AG20443 (cell line): ENCODE measurements at regions not wholly inside any gene's neighbourhood (a gene's known extent, or its start where the extent isn't known, plus 50 kb on each side); places are given as distances from the start of the nearest gene placed in this dataset.
A peak's percentile ranks its signal among the peaks of the same experiment; 100 is the strongest.

Source experiments
- DNase-seq: peaks from one replicate; pipeline ENCODE4 v3.0.0; 2012; ENCODE audit warnings: low spot score, mixed read lengths

- peak; percentile 11 for DNase-seq
Observed at GRCh38 chr4:57490520-57491255, 380.5 kb upstream of the IGFBP7 start.

GRCh38 chr4:57488366-57489162 is 378.4 kb upstream of the IGFBP7 start:
- no peak for DNase-seq

- no peak for DNase-seq
Observed at GRCh38 chr4:57475424-57475823, 365.2 kb upstream of the IGFBP7 start.

DNA sequence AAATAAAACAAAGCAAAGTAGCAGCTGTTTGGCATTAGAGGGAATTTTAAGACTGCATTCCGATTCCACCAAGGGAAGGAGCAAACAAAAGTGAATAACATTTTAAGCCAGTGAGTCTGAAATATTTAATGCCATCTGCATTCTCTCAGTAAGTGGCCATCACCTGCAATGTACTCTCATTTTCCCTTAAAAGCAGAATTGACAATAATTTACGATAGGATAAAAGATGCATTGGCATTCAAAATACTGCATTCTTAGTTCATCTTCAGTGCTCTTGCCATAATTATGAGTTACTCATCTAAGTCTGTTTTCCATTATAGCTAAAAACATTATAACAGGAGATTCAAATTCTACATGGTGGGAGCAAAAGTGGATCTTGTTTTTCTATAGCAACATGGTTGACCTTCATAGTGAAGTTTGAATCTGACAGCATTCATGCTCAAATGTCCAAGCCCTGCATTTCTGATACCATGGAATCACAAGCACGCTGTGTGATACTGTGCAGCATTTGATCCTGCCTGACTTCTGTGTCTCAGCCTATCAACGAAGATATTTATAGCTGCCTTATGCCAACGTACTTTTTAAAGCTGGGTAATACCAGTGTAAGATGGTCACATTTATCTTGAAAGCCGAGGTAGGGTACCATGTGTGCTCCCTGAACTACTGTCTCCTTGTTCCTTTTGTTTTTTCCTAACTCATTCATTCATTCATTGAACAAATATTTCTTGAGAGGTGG is 355.3 kb upstream of the IGFBP7 start:
- DNase-seq, result no peak

- DNase-seq, result no peak
Observed at GRCh38 chr4:57462843-57463242, 352.7 kb upstream of the IGFBP7 start.

DNA sequence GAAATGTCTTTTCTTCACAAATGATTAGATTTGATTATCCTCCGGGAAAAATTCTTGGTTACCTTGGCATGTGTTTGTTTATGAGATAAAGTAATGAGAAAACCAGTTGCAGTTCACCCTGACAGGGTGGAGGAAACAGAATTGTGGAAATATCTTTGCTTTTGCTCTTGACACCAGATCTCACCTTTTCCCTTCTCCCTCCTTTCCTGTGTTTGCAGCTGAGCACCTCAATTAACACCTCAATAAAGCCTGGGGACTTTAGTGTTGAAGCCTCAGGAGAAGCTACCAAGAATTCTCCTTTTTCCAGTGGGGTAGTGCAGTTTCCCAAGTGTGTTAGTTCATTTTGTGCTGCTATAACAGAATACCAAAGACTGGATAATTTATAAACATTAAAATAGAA is 350.8 kb upstream of the IGFBP7 start:
- DNase-seq, result no peak

DNA sequence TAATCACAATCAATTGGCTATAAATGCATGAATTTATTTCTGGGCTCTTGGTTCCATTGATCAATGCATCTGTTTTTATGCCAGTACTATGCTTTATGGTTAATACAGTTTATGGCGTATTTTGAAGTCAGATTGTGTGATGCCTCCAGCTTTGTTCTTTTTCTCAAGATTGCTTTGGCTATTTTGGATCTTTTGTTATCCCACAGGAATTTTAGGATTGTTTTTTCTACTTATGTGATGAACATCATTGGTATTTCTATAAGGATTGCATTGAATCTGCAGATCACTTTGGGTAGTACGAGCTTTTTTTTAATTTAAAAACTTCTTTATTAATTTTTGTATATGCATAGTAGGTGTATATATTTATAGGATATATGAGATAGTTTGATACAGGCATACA is 338.7 kb upstream of the IGFBP7 start:
- no peak for DNase-seq

- DNase-seq, result no peak
Observed at GRCh38 chr4:57448452-57448851, 338.3 kb upstream of the IGFBP7 start.

- no peak for DNase-seq
Observed at GRCh38 chr4:57446266-57446665, 336.1 kb upstream of the IGFBP7 start.

DNA sequence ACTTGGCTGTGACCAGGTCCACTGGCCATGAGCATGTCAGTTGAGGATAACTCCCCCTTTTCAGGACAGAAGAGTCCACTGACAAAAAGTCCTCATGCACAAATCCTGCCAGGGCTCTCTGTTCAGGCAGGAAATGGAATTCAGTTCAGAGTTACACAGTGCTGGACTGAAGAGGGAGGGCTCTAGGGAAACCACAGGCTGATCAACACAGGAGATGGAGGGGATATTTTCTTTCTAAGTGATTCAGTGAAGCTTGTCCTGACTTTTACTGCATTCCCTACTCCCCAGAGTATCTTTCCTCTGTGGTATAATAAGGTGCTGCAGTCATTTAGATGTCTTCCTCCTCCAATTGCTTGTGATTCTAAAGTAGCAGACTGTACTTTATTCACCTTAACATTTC is 335.5 kb upstream of the IGFBP7 start:
- DNase-seq, result no peak

GRCh38 chr4:57444671-57445070 is 334.5 kb upstream of the IGFBP7 start:
- DNase-seq, result no peak

DNA sequence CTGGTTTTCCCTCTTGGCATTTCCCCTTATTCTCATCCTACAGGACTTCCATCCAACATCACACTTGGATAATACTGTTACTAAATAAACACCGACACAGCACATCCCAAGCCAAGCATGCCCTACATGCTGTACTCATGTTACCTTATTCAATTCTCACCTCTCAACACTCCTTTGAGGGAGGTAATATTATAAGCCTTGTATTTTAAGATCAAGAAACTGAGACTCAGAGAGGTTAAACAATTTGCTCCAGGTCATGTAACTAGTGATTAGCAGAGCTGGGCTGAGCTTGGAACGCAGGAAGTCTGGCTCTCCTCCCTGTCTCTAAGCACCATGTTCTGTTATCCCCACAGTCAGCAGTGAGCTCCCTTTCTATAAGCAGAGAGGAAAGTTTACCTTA is 333.6 kb upstream of the IGFBP7 start:
- no peak for DNase-seq

- no peak for DNase-seq
Observed at GRCh38 chr4:57443308-57443707, 333.1 kb upstream of the IGFBP7 start.

DNA sequence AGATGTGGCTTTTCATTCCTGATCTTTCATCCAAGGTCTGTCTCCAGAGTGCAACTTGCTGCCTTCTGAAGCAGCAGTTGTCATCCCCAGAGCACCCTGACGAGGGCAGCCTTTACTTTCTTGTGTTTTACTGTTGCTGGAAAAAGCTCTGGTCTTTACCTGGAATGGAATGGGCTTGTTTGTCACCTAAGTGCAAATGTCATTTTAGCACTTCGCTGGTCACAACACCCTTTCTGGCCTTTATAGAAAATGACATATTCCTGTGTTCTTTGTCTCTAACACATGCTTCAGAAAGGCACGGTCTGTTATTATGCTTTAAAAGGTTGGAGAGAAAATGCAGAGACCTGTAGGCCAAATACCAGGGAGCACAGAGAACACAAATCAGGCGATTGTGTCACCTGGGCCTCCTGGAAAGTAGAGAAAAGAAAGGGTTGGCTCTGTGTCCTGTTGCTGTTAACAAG is 332.7 kb upstream of the IGFBP7 start:
- DNase-seq, result peak; percentile 67

DNA sequence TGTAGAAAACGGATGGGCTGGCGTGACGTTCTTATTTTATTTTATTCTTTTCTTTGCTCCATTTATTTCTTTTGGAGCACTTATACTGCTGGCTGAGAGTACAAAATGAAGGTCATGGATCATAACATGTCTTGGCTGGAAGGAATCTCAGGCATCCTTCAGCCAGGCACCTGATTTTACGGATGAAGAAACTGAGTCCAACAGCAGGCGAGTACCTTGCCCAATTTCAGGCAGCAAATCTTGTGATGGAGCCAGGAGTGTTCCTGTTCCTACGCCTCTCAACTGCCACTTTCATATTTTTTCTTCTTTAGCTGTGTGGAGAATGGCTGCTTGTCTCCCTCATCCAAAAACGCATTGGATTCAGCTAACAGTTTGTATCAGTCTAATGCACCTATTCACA is 332.1 kb upstream of the IGFBP7 start:
- no peak for DNase-seq

DNA sequence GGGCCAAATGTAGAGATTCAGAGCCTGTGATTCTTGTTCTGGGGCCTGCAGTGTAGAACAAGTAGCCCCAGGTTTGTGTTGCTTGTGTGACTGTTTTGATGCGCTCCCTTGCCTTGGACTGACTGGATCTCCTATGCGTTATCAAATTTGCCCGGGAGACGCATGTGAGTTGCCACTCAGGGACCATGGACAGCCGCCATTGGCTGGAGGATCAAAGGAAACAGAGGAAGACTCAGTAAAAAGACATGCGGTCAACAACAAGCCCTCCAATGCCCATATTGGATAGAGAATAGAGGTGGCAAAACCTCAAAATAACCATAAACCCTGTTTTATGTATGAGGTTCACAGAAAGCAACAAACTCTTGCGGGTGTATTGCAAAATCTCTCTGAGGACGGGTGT is 327.5 kb upstream of the IGFBP7 start:
- no peak for DNase-seq

DNA sequence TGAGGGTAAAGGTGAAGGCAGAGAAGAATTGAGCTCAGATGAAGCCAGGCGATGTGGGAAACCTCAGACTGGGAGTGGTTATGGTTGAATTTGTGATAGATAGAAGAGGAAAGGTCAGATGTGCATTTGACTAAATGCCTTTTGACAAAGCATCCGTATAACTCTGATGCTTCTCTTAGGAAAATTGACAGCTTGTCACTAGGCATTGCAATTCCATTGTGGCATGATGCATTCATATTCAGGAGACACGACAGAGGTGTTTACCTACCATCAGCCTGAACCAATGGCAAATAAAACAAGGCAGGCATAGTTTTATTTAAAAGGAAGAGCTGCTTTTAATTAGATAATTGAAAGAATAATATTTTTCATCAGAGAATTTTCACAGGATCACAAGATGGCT is 325.1 kb upstream of the IGFBP7 start:
- no peak for DNase-seq

DNA sequence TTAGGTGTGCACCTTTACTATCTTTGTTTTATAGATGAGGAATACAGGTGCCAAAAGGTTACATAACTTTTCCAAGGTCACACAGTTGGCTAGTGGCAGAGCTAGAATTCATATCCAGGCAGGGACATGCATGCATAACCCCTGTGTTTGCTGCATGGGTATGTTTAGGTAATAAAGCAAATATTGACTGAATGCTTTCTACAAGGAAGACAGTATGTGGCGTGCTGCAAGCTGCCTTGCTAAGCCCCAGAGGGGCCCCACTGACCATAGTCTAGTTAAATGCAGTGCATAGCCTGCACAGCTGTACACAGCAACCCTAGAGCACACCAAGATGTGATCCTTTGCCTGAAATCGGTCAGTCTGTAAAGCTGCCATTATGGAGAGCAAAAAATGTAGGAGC is 320.5 kb upstream of the IGFBP7 start:
- DNase-seq, result no peak

GRCh38 chr4:57426779-57427395 is 316.7 kb upstream of the IGFBP7 start:
- DNase-seq, result peak; percentile 85

GRCh38 chr4:57425610-57426009 is 315.4 kb upstream of the IGFBP7 start:
- peak; percentile 38 for DNase-seq

- peak; percentile 90 for DNase-seq
Observed at GRCh38 chr4:57424232-57424897, 314.2 kb upstream of the IGFBP7 start.

- DNase-seq, result no peak
Observed at GRCh38 chr4:57418133-57418532, 307.9 kb upstream of the IGFBP7 start.
